PC-9 (cell line): ENCODE measurements at regions not wholly inside any gene's neighbourhood (a gene's known extent, or its start where the extent isn't known, plus 50 kb on each side); places are given as distances from the start of the nearest gene placed in this dataset.

Source experiments
- EZH2 ChIP-seq: fragments of 200-600 bp; sonication (generic); IDR thresholded peaks from 2 replicates; pipeline ENCODE4 v1.8.0; 2017; ENCODE audit warnings: antibody characterized with exemption, low read depth
- TF ChIP-seq, protein P1 (sequence below): fragments of 200-600 bp; sonication (generic); conservative IDR thresholded peaks from 2 replicates; pipeline ENCODE4 v1.6.1; 2017; ENCODE audit warnings: mixed run types, antibody characterized with exemption, mild to moderate bottlenecking, moderate library complexity

DNA sequence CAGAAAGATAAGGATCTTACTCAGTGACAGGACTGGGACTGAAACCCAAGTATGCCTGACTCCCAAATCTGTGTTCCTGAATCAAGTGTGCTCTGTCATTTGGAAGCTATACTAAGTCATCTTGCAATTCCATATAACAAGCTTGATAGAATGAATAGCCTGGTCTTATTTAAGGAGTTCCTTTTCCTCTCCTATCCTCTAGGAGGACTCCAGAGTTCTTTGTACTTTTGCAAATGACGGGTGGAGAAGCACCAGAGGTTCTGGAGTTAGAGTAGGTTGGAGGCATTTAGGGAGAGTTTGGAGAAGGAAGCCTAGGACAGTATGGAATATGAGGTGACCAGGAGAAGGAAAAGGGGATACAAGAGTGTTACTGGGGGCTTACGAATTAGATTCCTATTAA, 92.9 kb upstream of the RCN1 start:
- TF ChIP-seq, protein P1, sequence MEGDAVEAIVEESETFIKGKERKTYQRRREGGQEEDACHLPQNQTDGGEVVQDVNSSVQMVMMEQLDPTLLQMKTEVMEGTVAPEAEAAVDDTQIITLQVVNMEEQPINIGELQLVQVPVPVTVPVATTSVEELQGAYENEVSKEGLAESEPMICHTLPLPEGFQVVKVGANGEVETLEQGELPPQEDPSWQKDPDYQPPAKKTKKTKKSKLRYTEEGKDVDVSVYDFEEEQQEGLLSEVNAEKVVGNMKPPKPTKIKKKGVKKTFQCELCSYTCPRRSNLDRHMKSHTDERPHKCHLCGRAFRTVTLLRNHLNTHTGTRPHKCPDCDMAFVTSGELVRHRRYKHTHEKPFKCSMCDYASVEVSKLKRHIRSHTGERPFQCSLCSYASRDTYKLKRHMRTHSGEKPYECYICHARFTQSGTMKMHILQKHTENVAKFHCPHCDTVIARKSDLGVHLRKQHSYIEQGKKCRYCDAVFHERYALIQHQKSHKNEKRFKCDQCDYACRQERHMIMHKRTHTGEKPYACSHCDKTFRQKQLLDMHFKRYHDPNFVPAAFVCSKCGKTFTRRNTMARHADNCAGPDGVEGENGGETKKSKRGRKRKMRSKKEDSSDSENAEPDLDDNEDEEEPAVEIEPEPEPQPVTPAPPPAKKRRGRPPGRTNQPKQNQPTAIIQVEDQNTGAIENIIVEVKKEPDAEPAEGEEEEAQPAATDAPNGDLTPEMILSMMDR, result peak; percentile 41; the same call in 1 of the 2 replicates
- TF ChIP-seq EZH2, result no peak
